ENCODE measurements at regions not wholly inside any gene's neighbourhood (a gene's known extent, or its start where the extent isn't known, plus 50 kb on each side); places are given as distances from the start of the nearest gene placed in this dataset.

- H3K4me3 ChIP-seq (ENCODE audit: low read depth, low read length): no peak overlapping the region
- DNase-seq (ENCODE audit: low read depth): no peak
- TF ChIP-seq CTCF (IDR thresholded peaks at IDR 0.05; ENCODE audit: low read depth, low read length, missing control alignments): no peak
Observed at GRCh38 chr3:127459891-127460290, 130.6 kb downstream of the TPRA1 start.

- no peak overlapping the region for H3K4me3 ChIP-seq (ENCODE audit: low read depth, low read length)
- no peak for DNase-seq (ENCODE audit: low read depth)
- no peak for TF ChIP-seq CTCF (IDR thresholded peaks at IDR 0.05; ENCODE audit: low read depth, low read length, missing control alignments)
Observed at GRCh38 chr3:127458696-127459604, 131.6 kb downstream of the TPRA1 start.

DNA sequence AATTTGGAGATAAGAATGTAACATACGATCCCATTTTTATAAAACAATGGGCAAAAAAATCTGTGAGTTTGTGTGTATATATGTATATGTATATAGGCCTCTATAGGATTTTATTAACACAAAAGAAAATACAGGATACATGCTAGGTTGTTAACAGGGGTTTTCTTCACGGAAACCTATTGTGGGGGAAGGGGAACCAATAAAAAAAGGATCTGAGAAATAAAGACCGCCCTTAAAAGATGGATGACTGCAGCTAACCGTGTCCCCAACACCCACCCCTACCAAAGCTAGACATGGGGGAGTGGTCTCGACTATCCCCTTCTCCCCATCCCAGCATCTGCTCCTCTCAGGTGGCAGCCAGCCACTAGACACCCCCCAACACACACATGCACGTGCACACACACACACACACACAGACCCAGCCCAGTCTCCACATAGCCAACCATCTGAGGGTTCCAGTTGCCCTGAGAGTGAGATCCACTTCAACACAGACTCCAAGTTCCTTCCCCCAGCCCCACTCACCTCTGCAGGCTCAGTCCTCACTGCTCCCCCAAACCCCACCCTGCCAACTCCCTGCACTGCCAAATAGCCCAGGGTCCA is 132.9 kb downstream of the TPRA1 start:
- no peak for TF ChIP-seq CTCF (IDR thresholded peaks at IDR 0.05; ENCODE audit: low read depth, low read length, missing control alignments)
- H3K4me3 ChIP-seq (ENCODE audit: low read depth, low read length): no peak overlapping the region
- no peak for DNase-seq (ENCODE audit: low read depth)

- H3K4me3 ChIP-seq (ENCODE audit: low read depth, low read length): no peak overlapping the region
- no peak for TF ChIP-seq CTCF (IDR thresholded peaks at IDR 0.05; ENCODE audit: low read depth, low read length, missing control alignments)
- no peak for DNase-seq (ENCODE audit: low read depth)
Observed at GRCh38 chr3:127457094-127457475, 133.4 kb downstream of the TPRA1 start.

DNA sequence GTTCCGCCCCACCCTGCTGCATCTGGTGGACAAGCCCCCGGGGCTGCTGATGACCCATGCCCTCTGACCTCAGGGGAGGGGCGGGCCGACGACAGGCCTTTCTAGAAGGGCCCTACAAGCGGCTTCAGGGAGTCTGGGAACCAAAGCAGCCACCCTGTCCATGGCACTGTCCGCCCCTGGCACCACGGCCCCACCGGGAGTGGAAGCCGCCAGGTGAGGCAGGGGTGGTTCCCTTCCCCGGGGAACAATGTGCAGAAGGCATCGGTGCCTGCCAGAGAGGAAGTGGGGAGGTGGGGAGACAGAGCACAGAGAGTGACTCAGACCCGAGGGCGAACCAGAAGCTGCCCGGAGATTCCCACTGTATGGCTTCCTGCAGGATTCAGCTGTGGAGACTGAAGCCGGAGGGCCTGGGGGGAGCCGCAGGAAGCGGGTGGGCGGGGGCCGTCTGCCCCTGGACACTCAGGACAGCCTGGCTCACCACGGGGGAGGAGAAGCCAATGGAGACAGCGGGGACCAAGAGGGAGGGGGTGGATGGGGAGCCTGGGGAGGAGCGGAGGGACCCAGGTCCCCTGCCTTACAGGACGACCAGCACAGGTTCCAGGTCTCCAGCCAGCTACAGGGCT is 134.0 kb downstream of the TPRA1 start:
- no peak for DNase-seq (ENCODE audit: low read depth)
- no peak for TF ChIP-seq CTCF (IDR thresholded peaks at IDR 0.05; ENCODE audit: low read depth, low read length, missing control alignments)
- H3K4me3 ChIP-seq (ENCODE audit: low read depth, low read length): no peak overlapping the region

DNA sequence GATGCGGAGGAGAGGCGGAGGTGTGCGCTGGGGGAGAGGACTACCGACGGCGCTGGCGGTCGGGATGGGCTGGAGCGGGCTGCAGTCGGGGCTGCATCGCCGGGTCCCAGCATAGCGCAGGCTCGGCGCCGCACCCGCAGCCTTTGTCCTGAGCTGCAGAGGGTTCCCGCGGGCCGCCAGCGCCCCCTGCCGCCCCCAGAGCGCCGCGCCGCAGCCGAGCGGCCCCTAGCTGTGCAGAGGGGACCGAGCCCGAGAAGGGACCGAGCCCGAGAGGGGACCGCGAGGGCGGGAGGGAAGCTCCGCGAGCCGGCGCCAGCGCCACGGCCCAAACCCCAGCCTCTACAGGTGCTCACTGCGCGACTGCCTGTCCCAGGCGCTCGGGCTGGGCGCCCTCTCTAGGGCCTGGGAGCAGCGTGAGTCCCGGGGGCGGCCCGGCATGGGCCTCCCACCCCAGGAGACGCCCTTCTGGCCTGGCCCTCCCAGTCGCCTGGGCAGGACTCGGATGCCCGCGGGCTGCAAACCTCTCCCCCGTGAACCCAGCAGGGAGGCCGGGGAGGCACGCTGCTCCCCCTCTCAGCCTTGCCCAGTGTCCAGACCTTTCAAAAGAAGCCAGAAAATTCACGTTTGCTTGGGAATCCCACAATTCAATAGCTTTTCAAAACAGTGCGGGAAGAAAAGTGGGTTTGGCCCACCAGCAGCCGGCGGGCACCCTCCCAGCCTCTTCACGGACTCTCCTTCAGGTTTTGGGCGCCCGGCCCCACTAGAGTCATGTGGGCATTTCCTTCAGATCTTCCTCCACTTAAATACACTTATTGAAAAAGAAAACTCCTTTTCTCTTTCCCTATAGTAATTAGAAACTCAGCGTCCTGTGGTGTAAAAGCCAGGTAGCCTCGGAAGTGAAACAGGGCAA is 134.7 kb downstream of the TPRA1 start:
- no peak overlapping the region for H3K4me3 ChIP-seq (ENCODE audit: low read depth, low read length)
- DNase-seq (ENCODE audit: low read depth): no peak
- peak; percentile 71 for TF ChIP-seq CTCF (IDR thresholded peaks at IDR 0.05; ENCODE audit: low read depth, low read length, missing control alignments)

Data from GM12864 (cell line).